ENCODE measurements at regions not wholly inside any gene's neighbourhood (a gene's known extent, or its start where the extent isn't known, plus 50 kb on each side); places are given as distances from the start of the nearest gene placed in this dataset.

DNA sequence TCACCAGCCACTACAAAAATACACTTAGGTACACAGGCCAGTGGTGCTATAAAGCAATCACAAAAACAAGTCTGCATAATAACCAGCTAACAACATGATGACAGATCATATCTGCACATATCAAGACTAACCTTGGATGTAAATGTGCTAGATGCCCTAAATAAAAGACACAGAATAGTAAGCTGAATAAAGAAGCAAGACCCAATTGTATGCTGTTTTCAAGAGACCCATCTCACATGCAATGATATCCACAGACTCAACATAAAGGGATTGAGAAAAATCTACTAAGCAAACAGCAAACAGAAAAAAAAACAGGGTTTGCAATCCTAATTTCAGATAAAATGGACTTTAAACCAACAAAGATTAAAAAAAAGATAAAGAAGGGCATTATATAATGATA is 505.4 kb upstream of the FZD8 start:
- H3K4me3 ChIP-seq, result no peak overlapping the region
- H3K9me3 ChIP-seq, result peaks cover 16% of the 10 kb centered on the region
- ATAC-seq (no peak), DNase-seq (no peak)
- H3K36me3 ChIP-seq (ENCODE audit: low read depth), result no peaks in the 10 kb centered on the region
- TF ChIP-seq, protein P1, sequence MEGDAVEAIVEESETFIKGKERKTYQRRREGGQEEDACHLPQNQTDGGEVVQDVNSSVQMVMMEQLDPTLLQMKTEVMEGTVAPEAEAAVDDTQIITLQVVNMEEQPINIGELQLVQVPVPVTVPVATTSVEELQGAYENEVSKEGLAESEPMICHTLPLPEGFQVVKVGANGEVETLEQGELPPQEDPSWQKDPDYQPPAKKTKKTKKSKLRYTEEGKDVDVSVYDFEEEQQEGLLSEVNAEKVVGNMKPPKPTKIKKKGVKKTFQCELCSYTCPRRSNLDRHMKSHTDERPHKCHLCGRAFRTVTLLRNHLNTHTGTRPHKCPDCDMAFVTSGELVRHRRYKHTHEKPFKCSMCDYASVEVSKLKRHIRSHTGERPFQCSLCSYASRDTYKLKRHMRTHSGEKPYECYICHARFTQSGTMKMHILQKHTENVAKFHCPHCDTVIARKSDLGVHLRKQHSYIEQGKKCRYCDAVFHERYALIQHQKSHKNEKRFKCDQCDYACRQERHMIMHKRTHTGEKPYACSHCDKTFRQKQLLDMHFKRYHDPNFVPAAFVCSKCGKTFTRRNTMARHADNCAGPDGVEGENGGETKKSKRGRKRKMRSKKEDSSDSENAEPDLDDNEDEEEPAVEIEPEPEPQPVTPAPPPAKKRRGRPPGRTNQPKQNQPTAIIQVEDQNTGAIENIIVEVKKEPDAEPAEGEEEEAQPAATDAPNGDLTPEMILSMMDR (IDR thresholded peaks at IDR 0.05), result no peak
- intact Hi-C loops (cut with DNase I, micrococcal nuclease), result no loop called here
- no peaks in the 10 kb centered on the region for H3K4me1 ChIP-seq (ENCODE audit: low read depth)

DNA sequence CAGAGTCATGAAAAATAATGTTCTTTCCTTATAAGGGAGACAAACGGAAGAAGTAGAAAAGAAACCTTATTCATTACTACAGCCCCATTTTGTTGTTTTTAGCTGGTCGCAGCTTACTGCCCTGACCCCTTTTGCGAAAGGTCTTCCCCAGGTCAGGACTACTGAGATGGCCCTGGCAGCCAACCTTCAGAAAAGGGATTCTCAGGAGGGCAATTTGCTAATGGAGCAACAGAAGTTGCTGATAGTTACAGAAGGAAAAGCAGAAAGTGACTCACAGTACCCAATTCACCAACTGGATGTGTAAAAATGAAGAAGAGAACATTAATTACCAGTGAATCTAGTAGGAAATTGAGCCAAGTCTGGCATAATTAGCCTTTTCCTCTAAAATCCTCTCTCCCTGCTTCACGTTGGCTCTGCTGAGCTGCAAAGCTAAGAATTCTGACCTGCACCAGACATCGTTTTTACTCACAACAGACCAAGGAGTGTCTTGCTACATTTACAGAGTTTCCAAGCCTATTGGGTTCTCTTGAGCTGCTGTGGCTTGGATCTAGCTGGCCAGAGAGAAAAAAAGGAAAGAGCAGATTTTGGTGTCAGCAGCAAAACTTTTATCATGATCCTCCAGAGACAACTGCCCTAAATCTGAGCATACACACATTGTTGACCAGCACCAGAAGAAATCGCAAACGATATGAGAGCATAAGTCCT is 499.9 kb upstream of the FZD8 start:
- H3K4me1 ChIP-seq (ENCODE audit: low read depth), result no peaks in the 10 kb centered on the region
- H3K9me3 ChIP-seq, result peaks cover 5% of the 10 kb centered on the region
- TF ChIP-seq, protein P1 (IDR thresholded peaks at IDR 0.05), result no peak
- H3K4me3 ChIP-seq, result no peak overlapping the region
- DNase-seq (no peak), ATAC-seq (no peak)
- H3K36me3 ChIP-seq (ENCODE audit: low read depth), result no peaks in the 10 kb centered on the region
- intact Hi-C loops (cut with DNase I, micrococcal nuclease), result no loop called here

DNA sequence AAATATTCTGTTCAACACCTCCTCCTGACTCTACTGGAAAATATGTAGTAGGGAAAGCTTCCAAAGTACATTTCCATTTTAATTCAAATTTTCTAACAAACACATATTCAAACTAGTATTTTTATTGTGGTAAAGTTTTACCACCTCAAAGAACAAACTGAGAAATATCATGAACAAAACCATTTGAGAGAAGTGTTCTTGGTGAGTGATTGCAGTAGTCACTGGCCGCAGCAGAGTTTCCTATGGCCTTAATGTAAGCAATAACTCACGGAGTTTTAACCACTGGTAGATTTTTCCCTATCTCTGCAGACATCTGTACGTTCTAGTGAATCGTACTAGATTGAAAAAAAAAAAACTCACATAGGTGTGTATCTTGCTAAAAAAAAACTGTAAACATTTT is 487.0 kb upstream of the FZD8 start:
- no peak overlapping the region for H3K4me3 ChIP-seq
- H3K9me3 ChIP-seq, result no peaks in the 10 kb centered on the region
- DNase-seq (no peak), ATAC-seq (no peak)
- H3K4me1 ChIP-seq (ENCODE audit: low read depth), result no peaks in the 10 kb centered on the region
- intact Hi-C loops (cut with DNase I, micrococcal nuclease), result no loop called here
- no peaks in the 10 kb centered on the region for H3K36me3 ChIP-seq (ENCODE audit: low read depth)
- TF ChIP-seq, protein P1 (IDR thresholded peaks at IDR 0.05), result no peak

DNA sequence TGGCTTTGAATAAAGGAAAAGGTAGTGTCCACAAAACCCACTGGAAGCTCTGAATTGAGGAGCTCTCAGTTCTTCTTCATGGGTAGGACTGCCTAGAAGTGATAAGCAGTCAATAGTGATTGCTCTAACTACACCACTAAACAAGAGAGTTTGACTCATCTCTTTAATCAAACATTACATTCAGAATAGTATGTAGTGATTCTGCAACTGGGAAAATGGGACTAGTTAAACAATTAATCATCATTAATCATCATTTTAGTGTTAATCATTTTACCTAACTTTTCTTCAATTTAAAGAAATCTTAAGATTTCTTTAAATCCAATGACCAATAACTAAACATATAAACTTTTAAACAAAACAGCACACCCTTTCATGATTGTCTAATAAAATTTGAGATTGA is 484.0 kb upstream of the FZD8 start:
- intact Hi-C loops (cut with DNase I, micrococcal nuclease), result no loop called here
- DNase-seq (no peak), ATAC-seq (no peak)
- Histone ChIP-seq H3K4me1 (ENCODE audit: low read depth) (no peaks in the 10 kb centered on the region), H3K36me3 (ENCODE audit: low read depth) (no peaks in the 10 kb centered on the region), H3K4me3 (no peak overlapping the region), H3K9me3 (no peaks in the 10 kb centered on the region)
- TF ChIP-seq, protein P1 (IDR thresholded peaks at IDR 0.05), result no peak

DNA sequence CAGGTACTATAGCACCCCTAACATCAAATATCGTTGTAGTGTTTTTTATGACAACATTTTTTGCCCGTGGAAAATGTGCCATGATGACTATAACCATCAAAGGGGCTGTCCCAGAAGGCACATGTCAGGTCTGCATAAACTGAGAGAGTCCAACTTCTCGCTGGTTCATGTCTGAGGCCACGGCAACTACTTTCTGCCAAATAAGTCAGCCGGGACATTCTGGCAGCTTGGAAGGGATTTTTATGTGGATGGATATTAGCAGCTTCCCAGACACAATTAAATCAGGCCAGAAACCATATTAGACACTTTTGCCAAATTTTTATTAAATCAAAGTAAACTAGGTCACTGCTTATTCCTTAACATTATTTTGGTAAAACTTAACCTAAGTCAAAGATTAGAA is 477.4 kb upstream of the FZD8 start:
- Histone ChIP-seq H3K4me1 (ENCODE audit: low read depth) (no peaks in the 10 kb centered on the region), H3K9me3 (no peaks in the 10 kb centered on the region), H3K36me3 (ENCODE audit: low read depth) (no peaks in the 10 kb centered on the region), H3K4me3 (no peak overlapping the region)
- no peak for ATAC-seq
- no peak for DNase-seq
- intact Hi-C loops (cut with DNase I, micrococcal nuclease), result no loop called here
- TF ChIP-seq, protein P1 (IDR thresholded peaks at IDR 0.05), result no peak

DNA sequence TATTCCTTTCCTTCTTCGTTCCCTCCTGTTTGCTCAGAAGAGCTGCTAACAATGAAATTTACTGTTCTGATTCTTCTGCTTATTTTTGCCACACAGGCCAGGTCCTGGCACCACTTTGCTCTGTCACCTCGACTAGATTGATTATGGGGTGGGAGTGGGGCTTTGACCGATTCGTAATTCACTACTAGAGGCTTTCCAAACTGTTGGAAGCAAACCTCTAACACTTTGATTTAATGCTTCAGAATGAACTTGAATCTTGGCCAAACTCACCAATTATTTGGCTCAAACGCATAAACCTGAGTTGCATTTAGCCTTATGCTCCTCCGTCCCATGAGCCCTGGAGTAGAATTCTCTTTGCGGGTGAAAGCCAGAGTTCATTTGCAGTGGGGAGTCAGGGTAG is 476.2 kb upstream of the FZD8 start:
- DNase-seq (no peak), ATAC-seq (no peak)
- Histone ChIP-seq H3K4me3 (no peak overlapping the region), H3K36me3 (ENCODE audit: low read depth) (no peaks in the 10 kb centered on the region), H3K4me1 (ENCODE audit: low read depth) (no peaks in the 10 kb centered on the region), H3K9me3 (no peaks in the 10 kb centered on the region)
- intact Hi-C loops (cut with DNase I, micrococcal nuclease), result no loop called here
- TF ChIP-seq, protein P1 (IDR thresholded peaks at IDR 0.05), result no peak
